ENCODE measurements at regions not wholly inside any gene's neighbourhood (a gene's known extent, or its start where the extent isn't known, plus 50 kb on each side); places are given as distances from the start of the nearest gene placed in this dataset.
"Not testable (repeated sequence)": the region's sequence is repeated elsewhere in the genome, so short reads cannot be mapped to it uniquely, and the experiment has no call there.

- H3K4me3 ChIP-seq: no peak overlapping the region
- no peak overlapping the region for H3K27ac ChIP-seq
- no peaks in the 10 kb centered on the region for H3K27me3 ChIP-seq
- ATAC-seq (no peak), DNase-seq (no peak)
- TF ChIP-seq CTCF (IDR thresholded peaks at IDR 0.05) (no peak), POLR2A (IDR thresholded peaks at IDR 0.05) (no peak)
- WGBS, 4 donors: 67 to 75% (median 71%) methylated on average over 2 of the region's 2 CpGs
- no peaks in the 10 kb centered on the region for H3K9me3 ChIP-seq
- intact Hi-C loops (cut with DNase I): no loop called here
- no peaks in the 10 kb centered on the region for H3K4me1 ChIP-seq
- H3K36me3 ChIP-seq: no peaks in the 10 kb centered on the region
Measured at GRCh38 chr2:83364264-83364663, 1094.8 kb downstream of the SUCLG1 start.

GRCh38 chr2:83363138-83363537 lies 1095.9 kb downstream of the SUCLG1 start:
- not testable (repeated sequence) for H3K27me3 ChIP-seq, H3K4me3 ChIP-seq, ATAC-seq, H3K9me3 ChIP-seq, H3K27ac ChIP-seq, DNase-seq, H3K4me1 ChIP-seq, H3K36me3 ChIP-seq
- intact Hi-C loops (cut with DNase I): loop anchor here in 1 of 10 donors (2.0 kb wide), 1 partner anchor 24 kb away; no protein-coding TSS in a partner anchor

GRCh38 chr2:83359336-83359735 lies 1099.7 kb downstream of the SUCLG1 start:
- DNase-seq (no peak), ATAC-seq (no peak)
- no peak overlapping the region for H3K27ac ChIP-seq
- WGBS, 4 donors: 85 to 89% (median 87%) methylated on average over 3 of the region's 3 CpGs
- no peak overlapping the region for H3K4me3 ChIP-seq
- no peaks in the 10 kb centered on the region for H3K27me3 ChIP-seq
- no peaks in the 10 kb centered on the region for H3K36me3 ChIP-seq
- H3K4me1 ChIP-seq: no peaks in the 10 kb centered on the region
- intact Hi-C loops (cut with DNase I): no loop called here
- H3K9me3 ChIP-seq: no peaks in the 10 kb centered on the region
- TF ChIP-seq CTCF (IDR thresholded peaks at IDR 0.05): no peak
- no peak for TF ChIP-seq POLR2A (IDR thresholded peaks at IDR 0.05)

GRCh38 chr2:83342860-83343329 lies 1116.2 kb downstream of the SUCLG1 start:
- no peak for ATAC-seq
- no peak for DNase-seq

More at GRCh38 chr2:83342860-83343329, 1116.2 kb downstream of the SUCLG1 start:
- Histone ChIP-seq H3K4me1 (no peaks in the 10 kb centered on the region), H3K36me3 (no peaks in the 10 kb centered on the region), H3K9me3 (peaks cover 0 to 6% (median 0%) of the 10 kb centered on the region in 12 donors), H3K4me3 (no peak overlapping the region), H3K27ac (no peak overlapping the region), H3K27me3 (no peaks in the 10 kb centered on the region)
- intact Hi-C loops (cut with DNase I): no loop called here
- 82 to 89% (median 83%) methylated on average over 2 of the region's 2 CpGs for WGBS, 4 donors
- no peak for TF ChIP-seq POLR2A (IDR thresholded peaks at IDR 0.05)
- no peak for TF ChIP-seq CTCF (IDR thresholded peaks at IDR 0.05)

All from heart left ventricle (tissue), 16 donors.